Keratinocyte (primary cell): ENCODE measurements at regions not wholly inside any gene's neighbourhood (a gene's known extent, or its start where the extent isn't known, plus 50 kb on each side); places are given as distances from the start of the nearest gene placed in this dataset.

Experiments used
- CTCF ChIP-seq, 3 experiments: IDR thresholded peaks in 1 of 3; conservative IDR thresholded peaks in 1 of 3; optimal IDR thresholded peaks in 1 of 3; 2 replicates in 2 of 3; 3 replicates in 1 of 3; pipeline versions ENCODE3 to v1.5.1; 2011; ENCODE audit warnings: low read length in 3 of 3, mild to moderate bottlenecking in 3 of 3, moderate library complexity in 2 of 3, control low read depth in 1 of 3, inconsistent platforms in 1 of 3; ENCODE audit not compliant: insufficient read depth in 2 of 3; ENCODE audit errors: extremely low read depth in 1 of 3
- EZH2 ChIP-seq: IDR thresholded peaks from one replicate; pipeline ENCODE4 v1.6.1; 2012; ENCODE audit warnings: inconsistent platforms, mild to moderate bottlenecking, low read length, moderate library complexity

GRCh38 chr11:38095268-38095667, 1497.2 kb upstream of the RAG2 start:
- no peak for TF ChIP-seq CTCF (optimal IDR thresholded peaks at IDR 0.05 in 1 of 3, IDR thresholded peaks at IDR 0.05 in 1 of 3, conservative IDR thresholded peaks at IDR 0.05 in 1 of 3; ENCODE audit: extremely low read depth in 1 of 3, insufficient read depth in 2 of 3, low read length in 3 of 3)
- TF ChIP-seq EZH2 = no peak
